ENCODE measurements at regions not wholly inside any gene's neighbourhood (a gene's known extent, or its start where the extent isn't known, plus 50 kb on each side); places are given as distances from the start of the nearest gene placed in this dataset.

- TF ChIP-seq CTCF (IDR thresholded peaks at IDR 0.05) = no peak
- TF ChIP-seq POLR2A (IDR thresholded peaks at IDR 0.05) = no peak
- TF ChIP-seq EP300 (IDR thresholded peaks at IDR 0.05) = no peak
Measured at GRCh38 chr12:30203981-30204380, 420.2 kb upstream of the TMTC1 start.

Data from suprapubic skin (tissue), 3 donors.